Activated naive CD8-positive, alpha-beta T cell treated with anti-CD3 and anti-CD28 coated beads, Interleukin-2, amount 10 ng/mL, durations not matched to agents 7 days and 5 days (primary cell): ENCODE measurements at regions not wholly inside any gene's neighbourhood (a gene's known extent, or its start where the extent isn't known, plus 50 kb on each side); places are given as distances from the start of the nearest gene placed in this dataset.
"Not testable (repeated sequence)": the region's sequence is repeated elsewhere in the genome, so short reads cannot be mapped to it uniquely, and the experiment has no call there.

Source experiments
- ATAC-seq: fragments of 150-1000 bp; cut with Tn5 transposase; one replicate; pipeline ENCODE4 v1.10.0; 2021; ENCODE audit warnings: low read depth, moderate library complexity
- POLR2A ChIA-PET: fragments of 350-600 bp; sonication (Branson Sonifier 250); formaldehyde crosslinking; loops from one replicate; lab custom pipeline; 2021; ENCODE audit warnings: antibody characterized with exemption; lab: Charles Lee
- DNase-seq: peaks from one replicate; pipeline ENCODE4 v3.0.0; 2021
- H3K27ac Mint-ChIP-seq: one replicate; pipeline ENCODE4 v1.8.0; 2022; ENCODE audit warnings: mild to moderate bottlenecking, mixed read lengths
- H3K27me3 Mint-ChIP-seq: one replicate; pipeline ENCODE4 v1.8.0; 2022; ENCODE audit warnings: mild to moderate bottlenecking, moderate library complexity, mixed read lengths
- H3K36me3 Mint-ChIP-seq: one replicate; pipeline ENCODE4 v1.8.0; 2021; ENCODE audit warnings: mild to moderate bottlenecking, mixed read lengths
- H3K4me1 Mint-ChIP-seq: one replicate; pipeline ENCODE4 v1.8.0; 2021; ENCODE audit warnings: mixed read lengths
- H3K4me3 Mint-ChIP-seq: one replicate; pipeline ENCODE4 v1.8.0; 2022; ENCODE audit warnings: mild to moderate bottlenecking, moderate library complexity, mixed read lengths
- H3K9me3 Mint-ChIP-seq: one replicate; pipeline ENCODE4 v1.8.0; 2021; ENCODE audit warnings: mixed read lengths

DNA sequence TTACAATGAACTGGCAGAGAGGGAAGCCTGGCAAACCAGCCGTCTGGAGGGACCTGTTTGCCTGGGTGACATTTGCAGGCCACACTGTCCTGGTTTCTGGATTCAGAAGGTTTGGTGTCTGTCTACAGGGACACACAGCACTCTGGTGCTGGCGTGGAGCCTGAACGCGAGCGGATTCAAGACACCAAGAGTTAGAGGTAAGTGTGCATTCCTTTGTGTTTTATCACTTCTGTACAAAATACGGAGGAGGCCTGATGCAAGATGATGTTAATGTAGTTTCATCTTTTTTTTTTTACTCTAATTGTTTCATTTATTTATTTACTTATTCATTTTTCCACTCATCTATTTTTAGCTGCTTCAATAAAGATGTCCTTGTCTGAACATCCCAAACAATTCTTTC, 485.3 kb upstream of the ADARB2 start:
- no peak for DNase-seq
- no peak for ATAC-seq
- POLR2A ChIA-PET = no interaction called here
- no peaks in the 10 kb centered on the region for H3K36me3 Mint-ChIP-seq
- no peaks in the 10 kb centered on the region for H3K4me1 Mint-ChIP-seq
- no peak overlapping the region for H3K4me3 Mint-ChIP-seq
- H3K9me3 Mint-ChIP-seq = peaks cover 1% of the 10 kb centered on the region
- H3K27ac Mint-ChIP-seq = no peak overlapping the region
- H3K27me3 Mint-ChIP-seq = no peaks in the 10 kb centered on the region

DNA sequence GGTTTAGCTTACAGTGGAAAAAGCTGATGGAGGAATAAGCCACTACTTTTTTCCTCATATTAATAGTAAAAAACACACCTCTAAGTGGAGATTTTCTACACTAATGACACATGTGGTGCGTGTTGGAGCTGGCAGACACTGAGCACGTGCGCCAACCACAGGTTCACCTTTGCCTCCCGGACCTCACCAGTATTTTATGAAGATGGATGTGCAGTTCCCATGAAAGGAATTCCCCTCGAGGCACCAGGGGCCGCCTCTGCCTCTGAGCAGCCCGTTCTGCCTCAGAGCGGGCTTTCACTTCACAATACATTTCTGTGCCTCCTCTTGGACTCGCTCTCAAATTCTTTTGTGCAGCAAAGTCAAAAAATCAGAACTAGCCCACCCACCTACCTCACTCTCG, 477.5 kb upstream of the ADARB2 start:
- ATAC-seq = no peak
- H3K4me1 Mint-ChIP-seq = no peaks in the 10 kb centered on the region

DNA sequence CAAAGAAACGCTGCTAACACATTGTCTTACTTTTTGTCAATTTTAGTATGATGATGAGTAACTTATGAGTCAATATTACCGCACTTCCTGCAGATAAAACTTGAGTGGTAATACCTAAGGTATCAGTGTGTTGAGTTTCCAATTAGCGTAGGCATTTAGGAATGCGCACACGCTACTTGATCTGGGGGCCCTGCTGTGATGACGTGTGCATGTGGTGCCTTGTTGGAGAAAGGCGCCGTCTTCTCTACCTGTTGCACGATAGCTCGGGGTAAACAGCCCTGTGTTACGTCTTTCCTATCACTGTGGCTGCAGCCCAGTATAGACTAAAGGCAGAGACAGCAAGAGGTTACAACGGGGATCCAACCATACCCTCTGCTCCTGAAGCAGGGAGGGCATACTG, 476.8 kb upstream of the ADARB2 start:
- no peak for ATAC-seq
- Mint-ChIP-seq H3K9me3 (no peaks in the 10 kb centered on the region), H3K36me3 (no peaks in the 10 kb centered on the region), H3K4me3 (no peak overlapping the region), H3K27ac (no peak overlapping the region), H3K4me1 (no peaks in the 10 kb centered on the region), H3K27me3 (no peaks in the 10 kb centered on the region)
- DNase-seq = no peak
- POLR2A ChIA-PET = no interaction called here

More for the DNA sequence above, 477.5 kb upstream of the ADARB2 start:
- H3K27me3 Mint-ChIP-seq = no peaks in the 10 kb centered on the region
- H3K27ac Mint-ChIP-seq = no peak overlapping the region
- POLR2A ChIA-PET = no interaction called here
- no peak for DNase-seq
- no peaks in the 10 kb centered on the region for H3K9me3 Mint-ChIP-seq
- H3K36me3 Mint-ChIP-seq = no peaks in the 10 kb centered on the region
- H3K4me3 Mint-ChIP-seq = no peak overlapping the region

DNA sequence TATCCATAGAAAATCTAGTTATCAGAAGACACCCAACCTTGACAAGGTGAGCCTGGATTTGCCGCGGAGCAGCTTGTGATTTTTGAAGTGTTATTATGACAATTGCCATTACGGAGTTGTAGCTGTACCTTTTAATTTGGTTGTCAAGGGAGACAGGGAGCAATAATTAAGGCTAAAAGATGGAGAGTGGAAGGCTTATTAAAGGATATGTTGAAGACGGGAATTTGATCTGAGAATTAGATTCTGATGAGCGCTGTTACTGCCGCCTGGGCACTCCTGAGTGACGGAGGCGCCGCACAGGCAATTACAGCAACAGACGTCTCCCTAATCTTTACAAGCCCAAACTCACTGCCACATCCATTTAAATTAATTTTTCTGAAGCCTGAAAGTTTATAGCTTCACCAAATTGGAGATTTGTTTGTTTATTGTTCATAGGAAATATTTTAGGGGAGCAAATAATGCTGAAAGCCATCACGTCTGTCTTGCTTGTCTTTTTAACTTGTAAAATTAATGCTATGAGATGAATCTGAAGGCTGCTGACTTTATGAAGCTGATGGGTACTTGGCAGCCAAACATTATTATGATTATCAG, 475.0 kb upstream of the ADARB2 start:
- POLR2A ChIA-PET = no interaction called here

DNA sequence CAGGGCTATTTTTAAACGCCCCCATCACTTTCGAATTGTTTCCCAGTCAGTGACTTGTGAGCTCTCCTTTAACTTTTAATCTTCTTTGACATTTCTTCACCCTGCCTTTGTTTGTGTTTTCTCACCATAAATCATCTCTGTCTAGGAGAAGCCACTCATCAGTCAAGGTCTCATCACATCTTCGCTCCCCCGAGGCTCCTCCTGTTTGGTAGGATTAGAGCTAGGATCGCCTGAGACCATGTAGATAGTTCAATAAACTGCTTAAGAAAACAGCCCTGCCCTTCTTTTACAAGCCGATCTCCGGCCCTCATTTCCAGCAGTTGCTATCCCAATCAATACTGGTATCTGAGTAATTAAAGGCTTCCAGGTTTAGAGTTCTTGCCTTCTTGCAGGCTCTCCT, 472.8 kb upstream of the ADARB2 start:
- Mint-ChIP-seq H3K27ac (no peak overlapping the region), H3K36me3 (no peaks in the 10 kb centered on the region), H3K27me3 (no peaks in the 10 kb centered on the region), H3K4me1 (no peaks in the 10 kb centered on the region), H3K9me3 (no peaks in the 10 kb centered on the region), H3K4me3 (no peak overlapping the region)
- ATAC-seq (no peak), DNase-seq (no peak)
- POLR2A ChIA-PET = no interaction called here

More for the DNA sequence above, 475.0 kb upstream of the ADARB2 start:
- no peaks in the 10 kb centered on the region for H3K27me3 Mint-ChIP-seq
- no peaks in the 10 kb centered on the region for H3K9me3 Mint-ChIP-seq
- H3K36me3 Mint-ChIP-seq = no peaks in the 10 kb centered on the region
- H3K4me3 Mint-ChIP-seq = no peak overlapping the region
- DNase-seq = no peak
- ATAC-seq = no peak
- H3K4me1 Mint-ChIP-seq = no peaks in the 10 kb centered on the region
- no peak overlapping the region for H3K27ac Mint-ChIP-seq

DNA sequence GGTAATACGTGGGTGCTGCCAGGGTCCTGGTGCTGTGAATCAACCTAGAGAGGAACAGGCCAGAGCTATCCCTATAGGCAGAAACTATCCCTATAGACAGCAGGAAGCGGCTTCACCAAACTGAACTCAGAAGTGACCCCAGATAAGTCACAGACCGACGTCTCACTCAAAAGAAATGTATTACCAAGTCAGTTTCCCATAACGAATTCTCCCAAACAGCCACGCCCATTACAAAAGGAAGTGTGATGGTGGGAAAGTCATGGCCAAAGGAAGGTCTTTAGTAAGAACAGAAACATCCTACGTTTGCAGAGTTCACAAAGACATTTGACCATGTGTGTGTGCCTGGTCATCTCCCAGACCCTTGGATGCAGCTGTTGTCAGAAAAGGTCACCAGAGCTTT, 470.8 kb upstream of the ADARB2 start:
- H3K4me3 Mint-ChIP-seq = no peak overlapping the region
- no peak overlapping the region for H3K27ac Mint-ChIP-seq

DNA sequence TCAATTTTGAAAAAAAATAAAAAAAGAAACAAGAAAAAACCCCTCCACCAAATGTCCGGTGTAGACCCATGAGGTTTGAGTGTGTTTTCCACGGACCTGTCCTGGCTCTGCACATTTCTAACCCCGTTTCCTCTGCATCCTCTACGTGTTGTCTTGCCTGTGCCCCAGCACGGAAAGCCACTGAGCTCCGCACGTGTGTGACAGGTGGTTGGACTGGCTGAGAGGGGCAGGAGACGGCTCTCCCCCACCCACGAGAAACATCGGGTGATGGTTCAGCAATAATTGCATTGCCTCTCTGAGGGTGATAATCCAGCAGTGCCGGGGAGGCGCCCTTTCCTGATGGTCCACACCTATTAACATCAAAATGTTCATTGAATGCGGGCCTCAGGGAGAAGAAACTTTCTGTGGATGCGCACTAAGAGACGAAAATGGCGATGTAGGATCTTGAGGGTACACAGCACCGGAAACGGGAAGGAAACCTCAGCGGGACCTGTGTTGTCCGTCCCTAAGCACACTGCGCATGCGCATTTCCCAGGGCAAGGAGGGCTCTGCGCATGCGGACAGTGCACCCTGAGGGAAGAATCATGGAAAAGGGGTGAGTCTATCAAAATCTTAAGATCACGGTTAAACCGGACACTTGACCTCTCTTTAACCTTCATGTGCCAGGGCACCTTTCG, 470.1 kb upstream of the ADARB2 start:
- DNase-seq = no peak
- Mint-ChIP-seq H3K4me1 (no peaks in the 10 kb centered on the region), H3K36me3 (no peaks in the 10 kb centered on the region), H3K9me3 (no peaks in the 10 kb centered on the region), H3K27ac (no peak overlapping the region), H3K4me3 (no peak overlapping the region), H3K27me3 (no peaks in the 10 kb centered on the region)
- POLR2A ChIA-PET = no interaction called here
- ATAC-seq = no peak

More for the DNA sequence above, 470.8 kb upstream of the ADARB2 start:
- no peaks in the 10 kb centered on the region for H3K27me3 Mint-ChIP-seq
- H3K36me3 Mint-ChIP-seq = no peaks in the 10 kb centered on the region
- DNase-seq = no peak
- POLR2A ChIA-PET = no interaction called here
- no peak for ATAC-seq
- H3K4me1 Mint-ChIP-seq = no peaks in the 10 kb centered on the region
- no peaks in the 10 kb centered on the region for H3K9me3 Mint-ChIP-seq

DNA sequence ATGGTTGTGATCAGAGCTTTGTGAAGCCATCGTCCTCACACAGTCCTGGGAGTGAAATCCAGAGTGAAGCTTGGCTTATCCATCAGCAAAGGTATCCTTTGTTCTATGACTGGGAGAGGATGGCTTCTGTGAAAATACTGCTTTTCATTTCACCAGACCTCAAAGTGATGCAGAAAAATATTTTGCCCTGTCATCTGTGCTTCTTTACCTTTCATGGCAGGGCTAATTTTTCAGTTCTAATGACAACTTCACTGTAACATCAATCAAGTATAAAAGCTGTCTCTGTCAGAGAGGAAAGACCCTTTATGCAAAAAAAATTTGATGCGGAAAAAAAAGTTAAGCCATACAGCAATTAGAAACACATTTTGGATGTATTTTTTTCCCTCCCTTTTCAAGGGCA, 468.1 kb upstream of the ADARB2 start:
- H3K27me3 Mint-ChIP-seq = no peaks in the 10 kb centered on the region
- no peak for DNase-seq
- no peak overlapping the region for H3K4me3 Mint-ChIP-seq
- H3K27ac Mint-ChIP-seq = no peak overlapping the region
- ATAC-seq = no peak
- POLR2A ChIA-PET = no interaction called here
- H3K4me1 Mint-ChIP-seq = no peaks in the 10 kb centered on the region
- no peaks in the 10 kb centered on the region for H3K36me3 Mint-ChIP-seq
- no peaks in the 10 kb centered on the region for H3K9me3 Mint-ChIP-seq

DNA sequence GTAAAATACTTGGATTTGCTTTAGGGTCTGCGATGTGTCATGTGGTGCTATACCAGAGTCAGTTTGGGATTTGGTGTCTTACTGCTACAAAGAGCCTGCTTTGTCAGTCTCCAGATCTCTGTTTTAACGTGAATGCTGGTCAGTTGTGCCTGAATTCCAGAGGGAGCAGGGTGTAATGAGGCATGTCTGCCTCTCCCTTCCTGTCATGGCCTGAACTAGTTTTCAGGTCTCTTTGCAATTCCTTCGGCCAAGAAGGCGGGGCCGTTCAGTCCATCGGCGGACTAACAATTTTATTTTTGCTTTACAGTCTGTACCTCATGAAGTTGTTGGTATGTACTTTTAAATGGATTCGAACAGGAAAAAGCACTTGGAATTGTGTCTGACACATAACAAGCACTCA, 465.1 kb upstream of the ADARB2 start:
- Mint-ChIP-seq H3K4me3 (no peak overlapping the region), H3K27ac (no peak overlapping the region), H3K9me3 (no peaks in the 10 kb centered on the region), H3K27me3 (no peaks in the 10 kb centered on the region), H3K4me1 (no peaks in the 10 kb centered on the region), H3K36me3 (no peaks in the 10 kb centered on the region)
- no peak for DNase-seq
- ATAC-seq = no peak
- POLR2A ChIA-PET = no interaction called here

DNA sequence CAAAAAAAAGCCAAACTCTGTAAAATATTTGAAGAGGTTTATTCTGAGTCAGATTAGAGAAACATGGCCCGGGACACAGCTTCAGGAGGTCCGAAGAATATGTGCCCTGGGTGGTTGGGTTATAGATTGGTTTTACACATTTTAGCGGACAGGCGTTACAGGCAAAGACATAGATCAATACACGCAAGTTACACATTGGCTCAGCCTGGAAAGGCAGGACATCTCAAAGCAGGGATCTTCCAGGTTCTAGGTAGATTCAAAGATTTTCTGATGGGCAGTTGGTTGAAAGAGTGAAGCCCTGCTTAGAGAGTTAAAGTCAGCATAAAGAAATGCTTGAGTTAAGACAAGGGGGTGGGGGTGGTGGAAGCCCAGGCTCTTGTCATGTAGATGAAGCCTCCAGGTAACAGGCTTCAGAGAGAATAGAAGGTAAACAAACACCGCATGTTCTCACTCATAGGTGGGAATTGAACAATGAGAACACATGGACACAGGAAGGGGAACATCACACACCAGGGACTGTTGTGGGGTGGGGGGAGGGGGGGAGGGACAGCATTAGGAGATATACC, 464.3 kb upstream of the ADARB2 start:
- H3K4me1 Mint-ChIP-seq = no peaks in the 10 kb centered on the region
- no peak overlapping the region for H3K27ac Mint-ChIP-seq
- H3K9me3 Mint-ChIP-seq = peaks cover 1% of the 10 kb centered on the region
- ATAC-seq (no peak), DNase-seq (no peak)
- POLR2A ChIA-PET = no interaction called here
- no peaks in the 10 kb centered on the region for H3K27me3 Mint-ChIP-seq
- no peak overlapping the region for H3K4me3 Mint-ChIP-seq
- no peaks in the 10 kb centered on the region for H3K36me3 Mint-ChIP-seq

DNA sequence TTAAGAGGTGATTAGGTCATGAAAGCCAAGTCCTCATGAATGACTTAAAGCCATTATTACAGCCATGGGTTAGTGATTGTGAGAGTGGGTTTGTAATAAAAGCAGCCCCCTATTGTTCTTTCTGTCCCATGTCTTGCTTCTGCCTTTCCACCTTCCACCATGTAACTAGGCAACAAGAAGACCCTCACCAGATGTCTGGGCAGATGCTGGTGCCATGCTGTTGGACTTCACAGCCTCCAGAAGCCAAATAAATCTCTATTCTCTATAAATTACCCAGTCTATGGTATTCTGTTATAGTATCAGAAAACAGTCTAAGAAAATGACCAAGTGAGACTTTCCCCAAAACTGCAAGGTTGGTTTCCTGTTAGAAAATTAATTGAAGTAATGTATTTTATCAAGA, 460.3 kb upstream of the ADARB2 start:
- Mint-ChIP-seq H3K9me3 (peaks cover 3% of the 10 kb centered on the region), H3K4me1 (no peaks in the 10 kb centered on the region), H3K27ac (no peak overlapping the region), H3K4me3 (no peak overlapping the region), H3K36me3 (no peaks in the 10 kb centered on the region), H3K27me3 (no peaks in the 10 kb centered on the region)
- DNase-seq (no peak), ATAC-seq (no peak)
- POLR2A ChIA-PET = no interaction called here

DNA sequence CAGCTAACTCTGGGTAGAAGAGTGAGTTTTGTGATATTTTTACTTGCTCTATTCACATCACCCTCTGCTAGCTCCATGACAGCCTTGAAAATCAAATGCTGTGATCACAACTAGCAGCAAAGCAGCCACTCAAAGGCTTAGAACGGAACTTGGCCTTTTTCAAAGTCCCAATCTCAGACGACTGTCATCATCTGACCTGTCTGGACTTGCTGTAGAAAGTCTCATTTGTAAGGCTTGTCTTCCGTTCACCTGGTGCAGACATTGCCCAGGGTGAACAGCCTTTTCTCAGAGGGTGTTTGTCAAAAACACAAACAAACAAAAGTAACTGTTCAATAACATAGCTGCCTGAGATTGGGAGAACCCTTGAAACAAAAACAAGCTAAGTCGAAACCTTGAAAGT, 458.9 kb upstream of the ADARB2 start:
- no peak overlapping the region for H3K27ac Mint-ChIP-seq
- H3K27me3 Mint-ChIP-seq = no peaks in the 10 kb centered on the region
- POLR2A ChIA-PET = no interaction called here
- peaks cover 3% of the 10 kb centered on the region for H3K9me3 Mint-ChIP-seq
- DNase-seq (no peak), ATAC-seq (no peak)
- H3K4me3 Mint-ChIP-seq = no peak overlapping the region
- H3K36me3 Mint-ChIP-seq = no peaks in the 10 kb centered on the region
- H3K4me1 Mint-ChIP-seq = no peaks in the 10 kb centered on the region

DNA sequence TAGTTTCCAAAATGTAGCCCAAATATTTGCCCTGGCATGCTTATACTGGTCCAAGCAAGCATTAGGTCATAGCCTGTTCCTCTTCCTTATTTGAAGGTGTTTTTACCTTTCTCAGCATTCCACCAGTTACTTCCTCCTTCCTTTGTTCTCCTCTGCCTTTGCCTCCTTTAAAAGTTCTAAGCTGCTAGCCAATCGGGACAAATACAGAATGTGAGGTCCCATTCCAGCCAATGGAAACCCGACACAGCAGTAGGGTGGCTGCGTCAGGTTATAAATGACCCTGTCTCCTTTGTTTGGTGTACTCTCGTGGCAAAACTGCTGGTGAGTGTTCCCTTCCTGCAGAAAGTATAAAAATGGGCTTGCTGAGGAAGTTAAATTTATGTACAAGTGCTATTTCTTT, 452.0 kb upstream of the ADARB2 start:
- not testable (repeated sequence) for H3K9me3 Mint-ChIP-seq, H3K27ac Mint-ChIP-seq

DNA sequence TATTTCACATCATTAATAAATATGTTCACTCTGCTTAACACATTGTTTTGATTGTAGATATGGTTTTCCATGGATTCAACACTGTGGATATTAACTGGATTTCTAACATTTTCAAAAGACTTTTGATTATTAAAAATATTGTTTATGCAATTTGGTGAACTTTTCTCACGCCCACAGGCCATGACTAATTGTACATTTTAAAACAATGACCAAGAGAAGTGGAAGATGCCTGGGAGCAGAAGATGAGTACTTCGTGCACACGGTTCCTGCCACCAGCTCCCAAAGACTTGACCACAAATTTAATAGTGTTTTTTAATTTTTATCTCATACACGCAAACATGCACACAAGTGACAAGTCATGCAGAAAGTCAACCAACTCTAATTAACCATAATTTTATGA, 451.0 kb upstream of the ADARB2 start:
- no peaks in the 10 kb centered on the region for H3K27me3 Mint-ChIP-seq
- POLR2A ChIA-PET = no interaction called here
- H3K9me3 Mint-ChIP-seq = peaks cover 3% of the 10 kb centered on the region
- H3K27ac Mint-ChIP-seq = no peak overlapping the region
- DNase-seq (no peak), ATAC-seq (no peak)
- H3K4me1 Mint-ChIP-seq = no peaks in the 10 kb centered on the region
- no peaks in the 10 kb centered on the region for H3K36me3 Mint-ChIP-seq
- no peak overlapping the region for H3K4me3 Mint-ChIP-seq

More for the DNA sequence above, 452.0 kb upstream of the ADARB2 start:
- DNase-seq, H3K4me3 Mint-ChIP-seq, H3K4me1 Mint-ChIP-seq, POLR2A ChIA-PET, ATAC-seq, H3K36me3 Mint-ChIP-seq, H3K27me3 Mint-ChIP-seq: not testable (repeated sequence)
